Neuronal stem cell (in vitro differentiated cells): ENCODE measurements at regions not wholly inside any gene's neighbourhood (a gene's known extent, or its start where the extent isn't known, plus 50 kb on each side); places are given as distances from the start of the nearest gene placed in this dataset.

Experiments used
- DNase-seq: peaks from one replicate; pipeline ENCODE4 v3.0.0-alpha.2; 2013; ENCODE audit warnings: low spot score
- H2AFZ ChIP-seq: one replicate; pipeline ENCODE4 v1.6.1; 2013; ENCODE audit warnings: mild to moderate bottlenecking, low read length, inconsistent platforms
- H2AK5ac ChIP-seq: 2 replicates; pipeline ENCODE4 v1.6.1; 2013; ENCODE audit warnings: low read depth, mild to moderate bottlenecking, inconsistent platforms, low read length, moderate library complexity, mixed read lengths
- H2BK120ac ChIP-seq: 2 replicates; pipeline ENCODE4 v1.6.1; 2013; ENCODE audit warnings: low read depth, mild to moderate bottlenecking, inconsistent platforms, low read length, moderate library complexity, mixed read lengths
- H2BK12ac ChIP-seq: one replicate; pipeline ENCODE4 v1.6.1; 2013; ENCODE audit warnings: low read length, inconsistent platforms
- H2BK15ac ChIP-seq: 2 replicates; pipeline ENCODE4 v1.6.1; 2013; ENCODE audit warnings: mild to moderate bottlenecking, low read length, inconsistent platforms, mixed read lengths
- H2BK5ac ChIP-seq: one replicate; pipeline ENCODE4 v1.6.1; 2013; ENCODE audit warnings: inconsistent platforms, mild to moderate bottlenecking, low read length, moderate library complexity
- H3K14ac ChIP-seq: one replicate; pipeline ENCODE4 v1.6.1; 2013; ENCODE audit warnings: low read length, inconsistent platforms
- H3K18ac ChIP-seq: 2 replicates; pipeline ENCODE4 v1.6.1; 2013; ENCODE audit warnings: low read length, inconsistent platforms
- H3K23ac ChIP-seq: 2 replicates; pipeline ENCODE4 v1.6.1; 2013; ENCODE audit warnings: low read depth, mild to moderate bottlenecking, mixed read lengths, low read length, inconsistent platforms; ENCODE audit not compliant: poor library complexity
- H3K27ac ChIP-seq: replicated peaks from 3 replicates; pipeline ENCODE4 v1.5.1; 2013; ENCODE audit warnings: low read length, inconsistent platforms
- H3K27me3 ChIP-seq, 3 experiments: 2 replicates each; pipeline ENCODE4 v1.6.1; 2013; ENCODE audit warnings: low read length in 3 of 3, mild to moderate bottlenecking in 2 of 3, inconsistent platforms in 1 of 3, low read depth in 1 of 3, mixed read lengths in 1 of 3, moderate library complexity in 1 of 3; ENCODE audit not compliant: control insufficient read depth in 3 of 3, insufficient read depth in 3 of 3
- H3K36me3 ChIP-seq, 2 donors: replicated peaks in 1 of 2; 2 replicates each; pipeline ENCODE4 v1.6.1; 2013; ENCODE audit warnings: low read length in 2 of 2; ENCODE audit not compliant: control insufficient read depth in 2 of 2, insufficient read depth in 2 of 2
- H3K4ac ChIP-seq: 2 replicates; pipeline ENCODE4 v1.6.1; 2013; ENCODE audit warnings: inconsistent platforms, mild to moderate bottlenecking, low read length, moderate library complexity
- H3K4me1 ChIP-seq, 2 donors: 1 replicate in 1 of 2; 2 replicates in 1 of 2; pipeline ENCODE4 v1.6.1; 2013; ENCODE audit warnings: low read length in 2 of 2, low read depth in 1 of 2; ENCODE audit not compliant: control insufficient read depth in 2 of 2, insufficient read depth in 1 of 2
- H3K4me2 ChIP-seq: one replicate; pipeline ENCODE4 v1.6.1; 2013; ENCODE audit warnings: mild to moderate bottlenecking, low read length, inconsistent platforms; ENCODE audit not compliant: insufficient read depth, poor library complexity, severe bottlenecking
- H3K4me3 ChIP-seq, 2 donors: 2 replicates each; pipeline ENCODE4 v1.5.1; 2013; ENCODE audit warnings: low read length in 2 of 2, mild to moderate bottlenecking in 2 of 2, inconsistent platforms in 1 of 2, moderate library complexity in 1 of 2
- H3K79me1 ChIP-seq: one replicate; pipeline ENCODE4 v1.6.1; 2013; ENCODE audit warnings: low read depth, mild to moderate bottlenecking, inconsistent platforms, low read length, moderate library complexity
- H3K9ac ChIP-seq: one replicate; pipeline ENCODE4 v1.6.1; 2013; ENCODE audit warnings: mild to moderate bottlenecking, low read depth, low read length, inconsistent platforms; ENCODE audit not compliant: poor library complexity
- H3K9me3 ChIP-seq, 2 donors: replicated peaks in 1 of 2; 2 replicates each; pipeline versions ENCODE3 to v1.6.1; 2013; ENCODE audit warnings: low read length in 2 of 2, mild to moderate bottlenecking in 2 of 2, inconsistent platforms in 1 of 2, low read depth in 1 of 2, mixed read lengths in 1 of 2, moderate library complexity in 1 of 2; ENCODE audit not compliant: control insufficient read depth in 2 of 2, insufficient read depth in 1 of 2
- H4K8ac ChIP-seq: one replicate; pipeline ENCODE4 v1.6.1; 2013; ENCODE audit warnings: low read depth, mild to moderate bottlenecking, inconsistent platforms, low read length, moderate library complexity
- H4K91ac ChIP-seq: one replicate; pipeline ENCODE4 v1.6.1; 2013; ENCODE audit warnings: low read length, low read depth, mild to moderate bottlenecking, inconsistent platforms; ENCODE audit not compliant: poor library complexity
- WGBS, 2 donors: extraction: QIAGEN DNeasy Blood & Tissue Kit; methylation state at CpG; one replicate each; pipeline ENCODE4 v1.1.7; 2013; ENCODE audit warnings: missing lambda C conversion rate in 2 of 2, mixed read lengths in 1 of 2; ENCODE audit not compliant: insufficient read length in 2 of 2, insufficient replicate concordance in 1 of 2; ENCODE audit errors: extremely low coverage in 2 of 2; 5-methylcytosine and 5-hydroxymethylcytosine counted together

GRCh38 chr2:160658851-160659250, 165.2 kb upstream of the RBMS1 start:
- no peak overlapping the region for H3K4ac ChIP-seq
- H2BK5ac ChIP-seq: no peak overlapping the region
- no peaks in the 10 kb centered on the region for H3K27me3 ChIP-seq
- H2AFZ ChIP-seq: no peak overlapping the region
- no peak overlapping the region for H4K91ac ChIP-seq
- peaks cover 5 to 6% of the 10 kb centered on the region in 2 donors for H3K4me1 ChIP-seq
- no peak overlapping the region for H2BK15ac ChIP-seq
- H3K36me3 ChIP-seq: no peaks in the 10 kb centered on the region
- no peak overlapping the region for H3K14ac ChIP-seq
- no peak overlapping the region for H2BK12ac ChIP-seq
- H4K8ac ChIP-seq: no peak overlapping the region
- no peak overlapping the region for H3K4me3 ChIP-seq
- no peaks in the 10 kb centered on the region for H3K79me1 ChIP-seq
- no peak overlapping the region for H3K27ac ChIP-seq
- H2AK5ac ChIP-seq: no peak overlapping the region
- no peak overlapping the region for H3K18ac ChIP-seq
- H3K23ac ChIP-seq: no peak overlapping the region
- H2BK120ac ChIP-seq: no peak overlapping the region
- H3K9ac ChIP-seq: no peak overlapping the region
- H3K9me3 ChIP-seq: peaks cover 0 to 2% of the 10 kb centered on the region in 2 donors
- no peak overlapping the region for H3K4me2 ChIP-seq
- DNase-seq: no peak

GRCh38 chr2:160660741-160661140, 167.1 kb upstream of the RBMS1 start:
- no peak overlapping the region for H4K91ac ChIP-seq
- no peaks in the 10 kb centered on the region for H3K36me3 ChIP-seq
- H3K27me3 ChIP-seq: no peaks in the 10 kb centered on the region
- DNase-seq: no peak
- no peak overlapping the region for H3K23ac ChIP-seq
- H2BK5ac ChIP-seq: no peak overlapping the region
- H4K8ac ChIP-seq: no peak overlapping the region
- H2BK12ac ChIP-seq: no peak overlapping the region
- H3K27ac ChIP-seq: no peak overlapping the region
- H2AFZ ChIP-seq: no peak overlapping the region
- H3K18ac ChIP-seq: no peak overlapping the region
- H3K9ac ChIP-seq: no peak overlapping the region
- H3K4ac ChIP-seq: no peak overlapping the region
- peaks cover 0 to under 1% of the 10 kb centered on the region in 2 donors for H3K9me3 ChIP-seq
- no peak overlapping the region for H2AK5ac ChIP-seq
- no peak overlapping the region for H2BK15ac ChIP-seq
- H3K4me1 ChIP-seq: peaks cover 5 to 9% of the 10 kb centered on the region in 2 donors
- no peak overlapping the region for H3K4me2 ChIP-seq
- no CpG with 5 or more reads among the region's 2 CpGs for WGBS, 2 donors
- H3K79me1 ChIP-seq: no peaks in the 10 kb centered on the region
- H3K4me3 ChIP-seq: no peak overlapping the region
- H3K14ac ChIP-seq: no peak overlapping the region
- H2BK120ac ChIP-seq: no peak overlapping the region

- Histone ChIP-seq H3K18ac (no peak overlapping the region), H4K91ac (no peak overlapping the region), H3K27me3 (no peaks in the 10 kb centered on the region), H3K36me3 (no peaks in the 10 kb centered on the region), H3K27ac (no peak overlapping the region), H3K4me2 (no peak overlapping the region), H3K79me1 (no peaks in the 10 kb centered on the region), H3K23ac (no peak overlapping the region), H3K9ac (no peak overlapping the region), H3K14ac (no peak overlapping the region), H3K9me3 (no peaks in the 10 kb centered on the region), H2BK5ac (no peak overlapping the region), H3K4me3 (no peak overlapping the region), H2AK5ac (no peak overlapping the region), H2BK15ac (no peak overlapping the region), H3K4ac (no peak overlapping the region), H2BK120ac (peak overlapping the region; percentile 67), H2AFZ (no peak overlapping the region), H4K8ac (no peak overlapping the region), H2BK12ac (no peak overlapping the region), H3K4me1 (peaks cover 1 to 11% of the 10 kb centered on the region in 2 donors)
- no peak for DNase-seq
- WGBS, 2 donors: no CpG with 5 or more reads among the region's 2 CpGs
Observed at GRCh38 chr2:160664603-160665140, 171.1 kb upstream of the RBMS1 start.

- no peak overlapping the region for H4K91ac ChIP-seq
- H3K4me1 ChIP-seq: peaks cover 1 to 11% of the 10 kb centered on the region in 2 donors
- peak overlapping the region; percentile 9 for H2AFZ ChIP-seq
- H3K27me3 ChIP-seq: no peaks in the 10 kb centered on the region
- H2BK12ac ChIP-seq: no peak overlapping the region
- H2BK15ac ChIP-seq: no peak overlapping the region
- H3K9me3 ChIP-seq: no peaks in the 10 kb centered on the region
- H3K4me3 ChIP-seq: no peak overlapping the region
- no peak overlapping the region for H3K23ac ChIP-seq
- no peak overlapping the region for H2AK5ac ChIP-seq
- no peak overlapping the region for H3K27ac ChIP-seq
- no peak overlapping the region for H3K9ac ChIP-seq
- no peak overlapping the region for H3K4me2 ChIP-seq
- DNase-seq: no peak
- no peak overlapping the region for H3K4ac ChIP-seq
- no CpG with 5 or more reads among the region's 5 CpGs for WGBS, 2 donors
- no peak overlapping the region for H2BK120ac ChIP-seq
- H3K14ac ChIP-seq: no peak overlapping the region
- H4K8ac ChIP-seq: no peak overlapping the region
- no peak overlapping the region for H2BK5ac ChIP-seq
- H3K18ac ChIP-seq: no peak overlapping the region
- H3K79me1 ChIP-seq: no peaks in the 10 kb centered on the region
- H3K36me3 ChIP-seq: no peaks in the 10 kb centered on the region
Observed at GRCh38 chr2:160666154-160667060, 172.8 kb upstream of the RBMS1 start.
